Left renal pelvis (tissue), 4 donors: ENCODE measurements at regions not wholly inside any gene's neighbourhood (a gene's known extent, or its start where the extent isn't known, plus 50 kb on each side); places are given as distances from the start of the nearest gene placed in this dataset.
"Not testable (repeated sequence)": the region's sequence is repeated elsewhere in the genome, so short reads cannot be mapped to it uniquely, and the experiment has no call there.

Source experiments
- DNase-seq, 4 donors: peaks; one replicate each; pipeline ENCODE4 v3.0.0-alpha.2; 2013; ENCODE audit warnings: low read depth in 4 of 4, low spot score in 3 of 4

GRCh38 chr12:38477340-38478090 lies 160.9 kb downstream of the ALG10B start:
- DNase-seq = no peak

DNA sequence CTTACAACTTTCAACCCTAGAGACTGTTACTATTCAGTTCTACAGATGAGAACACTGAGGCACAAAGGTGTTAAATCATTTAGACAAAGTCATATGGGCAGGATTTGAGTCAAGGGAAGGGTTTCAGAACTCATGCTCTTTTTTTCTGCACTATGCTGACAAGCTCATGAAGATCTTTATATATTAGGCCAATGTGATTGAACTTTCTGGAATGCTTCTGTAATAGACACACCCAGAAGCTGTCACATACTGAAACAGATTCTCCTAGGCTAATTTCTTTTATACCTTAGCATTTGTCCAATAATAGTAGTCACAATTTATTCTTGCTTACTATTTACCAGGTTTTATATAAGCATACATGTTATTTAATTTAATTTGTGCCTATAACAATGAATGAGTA lies 164.0 kb downstream of the ALG10B start:
- no peak for DNase-seq

GRCh38 chr12:38484821-38485449 lies 168.4 kb downstream of the ALG10B start:
- DNase-seq = no peak

GRCh38 chr12:38488866-38489265 lies 172.3 kb downstream of the ALG10B start:
- DNase-seq = no peak

- no peak for DNase-seq
Measured at GRCh38 chr12:38490073-38490472, 173.5 kb downstream of the ALG10B start.

- no peak for DNase-seq
Measured at GRCh38 chr12:38490941-38491340, 174.4 kb downstream of the ALG10B start.

GRCh38 chr12:38501481-38501880 lies 184.9 kb downstream of the ALG10B start:
- DNase-seq = no peak

DNA sequence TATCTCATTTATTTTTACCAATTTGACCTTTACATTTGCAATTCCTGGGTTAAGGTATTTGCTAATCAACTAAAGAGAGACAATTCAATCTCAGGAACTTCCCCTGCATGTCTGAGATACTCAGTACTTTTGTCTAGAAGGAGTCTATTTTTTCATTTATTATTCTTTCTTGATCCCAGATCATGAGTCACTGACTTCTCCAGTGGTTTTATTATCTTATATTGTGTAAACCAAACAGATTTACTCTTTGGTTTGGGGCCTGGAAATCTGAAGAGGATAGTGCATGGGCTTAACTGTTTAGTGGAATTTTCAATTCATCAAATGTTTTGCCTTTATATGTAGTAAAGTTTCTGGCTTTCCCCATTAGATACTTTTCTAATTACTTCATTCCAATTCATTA lies 185.4 kb downstream of the ALG10B start:
- DNase-seq = no peak

DNA sequence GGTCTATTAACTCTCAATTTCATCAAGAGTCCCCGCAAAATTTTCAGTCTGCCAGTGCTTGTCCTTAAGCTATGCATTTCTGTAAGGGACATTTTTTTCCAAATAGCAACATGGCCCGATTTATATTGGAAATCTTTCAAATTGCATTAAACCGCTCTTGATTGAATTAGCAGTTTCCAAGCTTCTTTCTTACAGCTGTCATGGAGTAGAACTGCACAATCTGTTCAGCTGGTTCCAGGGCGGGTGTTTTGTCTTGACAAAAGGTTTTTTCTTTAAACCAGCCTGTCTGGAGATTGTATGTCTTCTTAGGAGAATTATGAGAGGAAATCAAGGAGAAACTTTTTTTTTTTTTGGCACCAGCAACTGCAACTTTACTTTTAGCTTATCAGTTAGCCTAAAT lies 185.8 kb downstream of the ALG10B start:
- DNase-seq = no peak

- DNase-seq = no peak
Measured at GRCh38 chr12:38507839-38508238, 191.3 kb downstream of the ALG10B start.

DNA sequence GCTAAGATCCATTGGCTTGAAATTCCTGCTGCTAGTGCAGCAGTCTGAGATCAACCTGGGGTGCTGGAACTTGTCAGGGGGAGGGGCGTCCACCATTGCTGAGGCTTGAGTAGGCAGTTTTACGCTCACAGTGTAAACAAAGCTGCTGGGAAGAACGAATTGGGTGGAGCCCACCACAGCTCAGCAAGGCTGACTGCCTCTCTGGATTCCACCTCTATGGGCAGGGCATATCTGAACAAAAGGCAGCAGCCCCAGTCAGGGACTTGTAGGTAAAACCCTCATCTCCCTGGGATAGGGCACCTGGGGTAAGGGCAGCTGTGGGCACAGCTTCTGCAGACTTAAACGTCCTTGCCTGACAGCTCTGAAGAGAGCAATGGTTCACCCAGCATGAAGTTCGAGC lies 191.7 kb downstream of the ALG10B start:
- no peak for DNase-seq

GRCh38 chr12:38515912-38516311 lies 199.3 kb downstream of the ALG10B start:
- no peak for DNase-seq

- DNase-seq = no peak
Measured at GRCh38 chr12:38516418-38516817, 199.8 kb downstream of the ALG10B start.

DNA sequence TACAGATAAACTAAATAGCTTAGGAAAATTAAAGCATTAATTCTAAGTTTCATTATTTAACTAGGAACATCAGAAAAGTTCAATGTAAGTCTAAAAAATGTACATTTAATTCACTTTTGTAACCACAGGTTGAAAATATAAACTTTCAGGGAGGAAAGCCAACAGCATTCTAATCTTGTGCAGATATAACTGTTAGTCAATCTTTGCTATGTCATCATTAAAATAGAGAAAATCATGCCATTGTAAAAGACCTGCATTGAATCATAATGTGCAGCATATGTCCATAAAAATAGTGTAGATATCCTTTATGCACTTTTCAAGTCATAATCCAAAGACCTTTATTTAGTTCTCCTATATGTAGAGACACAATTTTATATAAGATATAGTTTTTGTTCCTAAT lies 207.3 kb downstream of the ALG10B start:
- DNase-seq = no peak

- DNase-seq = no peak
Measured at GRCh38 chr12:38527631-38528030, 211.1 kb downstream of the ALG10B start.

- no peak for DNase-seq
Measured at GRCh38 chr12:38528527-38528926, 212.0 kb downstream of the ALG10B start.

DNA sequence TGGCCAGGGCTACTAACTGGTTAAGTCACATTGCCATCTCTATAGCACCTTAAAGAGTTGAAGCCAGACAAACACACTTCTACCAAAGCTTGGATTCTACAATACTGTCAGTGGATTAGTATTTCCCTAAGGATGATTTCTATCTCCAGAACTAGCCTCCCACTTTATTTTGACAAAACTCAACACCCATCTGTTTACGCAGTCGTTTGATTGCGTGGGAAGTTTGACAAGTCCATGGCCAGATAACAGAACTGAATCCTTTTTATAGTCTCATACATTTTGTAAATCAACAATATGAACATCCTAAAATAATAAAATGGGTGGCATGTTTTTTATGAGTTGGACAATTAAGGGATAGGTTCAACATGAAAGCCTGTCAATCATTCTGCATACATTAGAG lies 212.7 kb downstream of the ALG10B start:
- DNase-seq = not testable (repeated sequence)

GRCh38 chr12:38538319-38538718 lies 221.7 kb downstream of the ALG10B start:
- DNase-seq = no peak

DNA sequence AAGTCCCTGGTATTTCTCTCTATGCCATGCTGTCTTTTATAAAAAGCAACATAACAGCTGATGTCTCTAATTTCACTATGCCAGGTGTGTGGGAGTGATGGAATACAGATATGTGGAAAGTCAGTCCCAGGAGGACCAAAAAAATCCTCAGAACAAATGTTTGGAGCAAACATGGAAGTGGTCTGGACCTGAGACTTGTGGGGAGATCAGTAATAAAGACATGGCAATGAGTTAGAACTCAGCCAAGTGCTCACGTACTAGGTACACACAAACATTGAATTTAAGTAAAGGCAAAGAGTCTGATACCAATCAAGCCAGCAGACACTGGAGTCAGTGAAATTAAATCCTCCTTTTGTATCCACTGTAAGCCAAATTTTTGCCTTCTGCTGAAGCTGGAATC lies 223.6 kb downstream of the ALG10B start:
- DNase-seq = no peak

DNA sequence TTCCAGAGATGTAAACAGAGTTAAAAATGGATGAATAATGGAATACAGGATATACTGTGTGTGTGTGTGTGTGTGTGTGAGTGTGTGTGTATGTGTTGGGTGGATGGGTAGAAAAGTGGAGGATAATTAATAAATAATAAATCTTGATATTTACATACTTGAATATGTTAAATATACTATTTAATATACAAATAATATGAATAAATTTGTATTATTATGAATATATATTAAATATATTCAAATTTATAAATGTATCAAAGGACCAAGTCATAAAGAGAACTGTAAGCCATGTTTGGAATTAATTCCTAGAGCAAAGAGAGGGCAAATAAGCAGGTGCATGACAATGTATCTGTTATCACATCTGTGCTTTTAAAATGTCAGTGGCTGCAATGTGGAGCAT lies 225.3 kb downstream of the ALG10B start:
- no peak for DNase-seq

DNA sequence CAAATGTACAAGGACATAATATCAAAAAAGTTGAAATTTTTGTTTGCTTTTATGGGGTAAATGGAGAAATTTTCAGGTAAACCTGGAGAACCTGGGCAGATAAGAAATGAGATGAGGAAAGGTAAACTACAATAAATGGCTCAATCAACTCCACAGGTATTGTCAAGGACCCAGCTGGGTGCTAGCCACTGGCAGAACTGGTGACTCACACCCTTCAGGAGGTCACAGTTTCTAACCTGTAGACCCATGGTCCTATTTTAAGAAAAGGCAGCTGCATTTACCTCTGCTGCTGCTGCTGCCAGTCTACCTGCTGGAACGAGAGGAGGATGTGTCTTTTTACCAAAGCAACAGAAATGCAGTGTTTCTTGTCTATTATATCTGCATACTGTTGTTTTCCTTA lies 226.6 kb downstream of the ALG10B start:
- no peak for DNase-seq

- DNase-seq = no peak
Measured at GRCh38 chr12:38544330-38545066, 227.9 kb downstream of the ALG10B start.
